Muscle of leg (tissue), 3 donors: ENCODE measurements at regions not wholly inside any gene's neighbourhood (a gene's known extent, or its start where the extent isn't known, plus 50 kb on each side); places are given as distances from the start of the nearest gene placed in this dataset.

Experiments
- DNase-seq: peaks from one replicate; pipeline ENCODE4 v3.0.0; 2013
- H3K27ac ChIP-seq: one replicate; pipeline ENCODE4 v1.5.1; 2013; ENCODE audit warnings: mild to moderate bottlenecking, low read length, control low read depth
- H3K27me3 ChIP-seq: one replicate; pipeline ENCODE4 v1.6.1; 2013; ENCODE audit warnings: low read length; ENCODE audit not compliant: control insufficient read depth, insufficient read depth
- H3K36me3 ChIP-seq: one replicate; pipeline ENCODE4 v1.6.1; 2013; ENCODE audit warnings: low read length; ENCODE audit not compliant: control insufficient read depth, insufficient read depth
- H3K4me1 ChIP-seq: one replicate; pipeline ENCODE4 v1.6.1; 2013; ENCODE audit warnings: low read length; ENCODE audit not compliant: control insufficient read depth, insufficient read depth
- H3K4me3 ChIP-seq: one replicate; pipeline ENCODE4 v1.5.1; 2013; ENCODE audit warnings: low read length, control low read depth
- H3K9me3 ChIP-seq: replicated peaks from 2 replicates; pipeline ENCODE4 v1.6.1; 2013; ENCODE audit warnings: low read depth, low read length; ENCODE audit not compliant: control insufficient read depth
- WGBS: methylation state at CpG from one replicate; pipeline ENCODE4 v1.1.5; 2013; ENCODE audit warnings: missing lambda C conversion rate; ENCODE audit not compliant: insufficient coverage; 5-methylcytosine and 5-hydroxymethylcytosine counted together

DNA sequence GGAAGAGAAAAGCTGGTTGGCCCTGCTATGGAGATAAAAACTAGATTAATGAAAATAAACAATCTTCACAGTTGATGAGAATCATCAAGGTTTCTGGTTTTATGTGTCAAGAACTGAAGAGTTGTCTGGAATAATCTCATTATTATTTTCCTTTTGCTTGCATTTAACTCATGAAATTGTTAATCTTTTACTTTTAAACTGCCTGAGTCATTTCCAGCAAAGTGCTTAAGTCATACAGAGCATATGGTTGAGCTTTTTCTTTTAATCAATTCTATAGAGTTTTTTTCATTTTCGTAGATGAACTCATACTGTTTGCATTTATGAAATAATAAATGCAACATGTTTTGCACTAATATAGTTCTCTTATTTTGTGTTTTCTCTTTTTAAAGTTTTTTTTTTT is 747.9 kb downstream of the NXPH1 start:
- Histone ChIP-seq H3K9me3 (no peaks in the 10 kb centered on the region), H3K36me3 (no peaks in the 10 kb centered on the region), H3K4me1 (no peaks in the 10 kb centered on the region), H3K4me3 (no peak overlapping the region), H3K27ac (no peak overlapping the region), H3K27me3 (no peaks in the 10 kb centered on the region)
- no peak for DNase-seq
- WGBS = no CpG with 5 or more reads among the region's 1 CpG

DNA sequence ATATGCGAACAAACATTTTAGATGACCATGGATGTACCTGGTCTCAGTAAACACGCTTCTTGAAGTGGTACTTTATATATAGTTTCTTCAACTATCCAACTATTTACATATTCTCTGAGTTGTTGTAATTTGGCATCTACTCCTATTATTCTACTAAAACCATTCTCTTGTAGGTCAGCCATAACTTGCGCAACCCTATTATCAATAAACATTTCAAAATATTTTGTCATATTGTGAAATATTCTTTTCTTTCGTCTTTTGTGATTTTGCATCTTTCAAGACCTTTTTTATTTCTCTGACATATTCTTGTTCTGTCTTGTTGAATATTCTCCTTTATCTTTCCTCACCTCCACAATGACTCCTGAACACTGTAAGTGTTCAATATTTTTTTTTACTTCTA is 753.3 kb downstream of the NXPH1 start:
- no peak overlapping the region for H3K27ac ChIP-seq
- no peaks in the 10 kb centered on the region for H3K36me3 ChIP-seq
- no peak for DNase-seq
- no peaks in the 10 kb centered on the region for H3K9me3 ChIP-seq
- no peaks in the 10 kb centered on the region for H3K27me3 ChIP-seq
- no peak overlapping the region for H3K4me3 ChIP-seq
- H3K4me1 ChIP-seq = no peaks in the 10 kb centered on the region
- WGBS = no CpG with 5 or more reads among the region's 4 CpGs

DNA sequence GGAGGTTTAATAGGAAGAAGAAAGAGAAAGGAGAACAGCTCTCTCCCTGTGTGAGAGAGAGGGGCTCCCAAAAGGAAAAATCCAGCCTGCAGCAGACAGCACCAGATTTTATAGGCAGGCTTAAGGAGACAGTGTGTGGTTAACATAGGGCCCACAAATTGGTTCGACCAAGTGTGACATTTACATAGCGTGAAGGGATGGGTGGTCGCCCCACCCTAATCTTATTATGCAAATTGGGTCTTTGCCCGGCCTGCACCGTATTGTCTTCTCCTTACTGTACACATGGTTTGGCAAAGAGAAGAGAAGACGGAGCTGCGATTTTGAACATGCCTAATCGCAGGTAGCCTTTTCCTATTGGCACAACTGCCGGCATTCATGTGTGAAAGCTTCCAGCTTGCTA is 756.3 kb downstream of the NXPH1 start:
- H3K27me3 ChIP-seq = no peaks in the 10 kb centered on the region
- H3K27ac ChIP-seq = no peak overlapping the region
- no peak overlapping the region for H3K4me3 ChIP-seq
- H3K36me3 ChIP-seq = no peaks in the 10 kb centered on the region
- H3K4me1 ChIP-seq = no peaks in the 10 kb centered on the region
- H3K9me3 ChIP-seq = no peaks in the 10 kb centered on the region
- WGBS = 73% methylated on average over 5 of the region's 9 CpGs
- DNase-seq = no peak

DNA sequence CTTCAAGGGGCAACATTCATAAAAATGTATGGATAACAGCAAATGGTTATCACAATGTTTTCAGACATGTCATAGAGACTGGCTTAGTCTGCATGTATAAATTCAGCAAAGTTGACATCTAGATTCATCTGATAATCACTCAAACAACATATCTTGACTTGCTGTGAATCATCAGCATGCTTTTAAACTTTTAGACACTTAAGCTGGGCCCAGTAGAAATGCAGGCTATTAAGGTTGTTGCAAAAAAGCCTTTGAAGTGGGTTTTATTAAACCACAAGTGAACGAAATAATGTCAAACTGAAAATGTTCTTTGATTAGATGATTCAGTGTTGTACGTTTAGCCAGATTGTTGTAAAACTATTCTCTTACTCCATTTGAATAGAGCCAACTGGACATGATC is 759.6 kb downstream of the NXPH1 start:
- Histone ChIP-seq H3K27ac (no peak overlapping the region), H3K27me3 (no peaks in the 10 kb centered on the region), H3K36me3 (no peaks in the 10 kb centered on the region), H3K4me1 (no peaks in the 10 kb centered on the region), H3K4me3 (no peak overlapping the region), H3K9me3 (no peaks in the 10 kb centered on the region)
- no CpG with 5 or more reads among the region's 2 CpGs for WGBS
- DNase-seq = no peak

DNA sequence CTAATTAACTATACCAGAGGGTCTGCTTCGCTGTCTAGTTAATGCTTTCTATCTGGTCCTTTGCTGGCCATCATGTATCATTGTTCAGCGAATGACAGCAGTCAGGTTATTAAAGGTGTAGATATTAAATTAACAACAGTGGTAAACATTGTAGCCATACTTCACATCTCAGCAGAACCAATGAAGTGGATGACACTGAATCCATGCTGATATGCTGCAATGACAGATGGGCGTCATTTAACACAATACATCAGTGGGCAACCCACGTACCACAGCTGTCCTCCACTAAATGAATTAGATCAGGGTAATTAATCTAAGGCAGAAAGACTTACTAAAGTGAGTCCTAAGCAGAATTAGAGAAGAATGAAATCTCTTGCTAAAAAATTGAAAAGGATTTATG is 767.2 kb downstream of the NXPH1 start:
- H3K4me3 ChIP-seq = no peak overlapping the region
- no peaks in the 10 kb centered on the region for H3K36me3 ChIP-seq
- H3K27me3 ChIP-seq = no peaks in the 10 kb centered on the region
- no peaks in the 10 kb centered on the region for H3K4me1 ChIP-seq
- no peak overlapping the region for H3K27ac ChIP-seq
- DNase-seq = no peak
- WGBS = no CpG with 5 or more reads among the region's 4 CpGs
- H3K9me3 ChIP-seq = no peaks in the 10 kb centered on the region

DNA sequence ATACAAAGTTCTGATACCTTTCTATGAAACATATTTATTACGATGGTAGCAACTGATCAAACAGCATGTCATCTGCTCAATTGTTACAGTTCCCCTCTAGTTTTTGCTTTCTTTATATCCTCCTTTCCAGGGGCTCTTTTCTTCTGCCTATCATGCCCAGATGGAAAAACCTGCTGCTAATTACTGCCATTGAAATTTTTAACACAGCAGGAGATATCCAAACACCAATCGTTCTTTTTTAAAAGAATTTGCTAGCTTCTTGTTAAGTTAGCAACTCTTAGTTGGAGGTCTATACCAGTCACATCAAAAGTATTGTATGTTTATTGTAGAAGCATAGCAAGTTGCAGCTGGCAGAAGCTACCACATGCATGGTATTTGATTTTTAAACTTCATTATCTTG is 768.5 kb downstream of the NXPH1 start:
- no peaks in the 10 kb centered on the region for H3K27me3 ChIP-seq
- H3K27ac ChIP-seq = no peak overlapping the region
- no peak for DNase-seq
- H3K36me3 ChIP-seq = no peaks in the 10 kb centered on the region
- no peaks in the 10 kb centered on the region for H3K4me1 ChIP-seq
- no CpG with 5 or more reads among the region's 2 CpGs for WGBS
- no peaks in the 10 kb centered on the region for H3K9me3 ChIP-seq
- H3K4me3 ChIP-seq = no peak overlapping the region

DNA sequence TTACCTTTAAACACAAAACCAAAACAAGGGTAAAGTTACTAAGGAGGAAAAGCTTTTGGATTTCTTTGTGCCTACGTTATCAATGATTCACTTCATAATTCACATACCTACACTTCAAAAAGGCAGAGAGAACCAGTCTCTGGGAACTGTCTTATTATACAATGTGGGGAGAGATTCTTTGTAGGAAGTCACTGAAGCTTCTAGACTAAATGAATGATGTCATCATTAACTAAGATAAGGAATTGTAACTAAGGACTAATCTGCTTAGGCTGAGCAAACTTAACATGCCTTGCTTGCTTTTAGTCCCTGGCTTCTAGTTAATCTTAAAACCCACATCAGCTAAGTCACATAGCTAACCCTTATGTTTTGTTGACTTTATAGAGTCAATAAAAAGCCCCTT is 771.2 kb downstream of the NXPH1 start:
- Histone ChIP-seq H3K36me3 (no peaks in the 10 kb centered on the region), H3K4me3 (no peak overlapping the region), H3K4me1 (no peaks in the 10 kb centered on the region), H3K27ac (no peak overlapping the region), H3K27me3 (no peaks in the 10 kb centered on the region), H3K9me3 (no peaks in the 10 kb centered on the region)
- no peak for DNase-seq
- WGBS = no CpG with 5 or more reads among the region's 1 CpG

DNA sequence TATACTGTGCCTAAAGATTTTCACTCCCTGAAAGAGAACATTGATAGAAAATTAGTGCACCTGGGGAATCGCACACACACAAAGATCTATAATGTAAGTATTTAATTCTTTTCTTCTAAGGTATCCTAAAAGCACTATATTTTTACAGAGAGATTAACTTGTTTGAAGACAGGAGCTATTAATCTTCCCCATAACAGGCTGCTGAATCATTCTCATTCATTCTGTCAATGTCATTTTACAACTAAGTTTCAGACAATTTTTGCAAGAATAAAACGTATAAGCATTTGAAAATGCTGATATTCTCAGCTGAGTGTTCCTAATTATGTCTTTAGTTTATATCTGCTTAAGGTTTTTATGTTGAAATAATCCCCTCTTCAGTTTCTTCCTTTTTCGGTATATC is 776.7 kb downstream of the NXPH1 start:
- no CpG with 5 or more reads among the region's 3 CpGs for WGBS
- no peaks in the 10 kb centered on the region for H3K4me1 ChIP-seq

DNA sequence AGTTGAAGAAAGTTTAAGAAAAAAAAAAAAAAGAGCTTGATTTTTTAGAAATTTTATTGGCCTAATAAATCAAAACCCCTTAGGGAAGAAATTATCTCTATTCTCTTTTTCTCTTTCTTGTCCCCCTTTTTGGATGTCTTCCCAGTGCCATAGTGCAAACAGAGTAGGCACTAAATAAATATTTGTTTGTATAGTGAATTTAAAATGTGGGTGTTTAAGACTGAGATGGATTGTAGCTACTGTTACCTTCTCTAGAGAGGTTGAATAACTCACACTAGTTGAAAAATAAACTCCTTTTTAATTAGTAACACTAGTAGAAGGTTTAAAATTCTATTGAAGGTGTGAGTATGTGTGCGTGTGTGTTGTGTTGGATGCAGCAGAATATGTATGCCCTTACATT is 783.8 kb downstream of the NXPH1 start:
- H3K36me3 ChIP-seq = no peaks in the 10 kb centered on the region
- no peaks in the 10 kb centered on the region for H3K4me1 ChIP-seq
- no peak overlapping the region for H3K27ac ChIP-seq
- H3K27me3 ChIP-seq = no peaks in the 10 kb centered on the region
- WGBS = no CpG with 5 or more reads among the region's 1 CpG
- no peak for DNase-seq
- no peaks in the 10 kb centered on the region for H3K9me3 ChIP-seq
- H3K4me3 ChIP-seq = no peak overlapping the region

More for the DNA sequence above, 776.7 kb downstream of the NXPH1 start:
- no peaks in the 10 kb centered on the region for H3K36me3 ChIP-seq
- no peak for DNase-seq
- no peaks in the 10 kb centered on the region for H3K27me3 ChIP-seq
- H3K4me3 ChIP-seq = no peak overlapping the region
- no peak overlapping the region for H3K27ac ChIP-seq
- no peaks in the 10 kb centered on the region for H3K9me3 ChIP-seq

DNA sequence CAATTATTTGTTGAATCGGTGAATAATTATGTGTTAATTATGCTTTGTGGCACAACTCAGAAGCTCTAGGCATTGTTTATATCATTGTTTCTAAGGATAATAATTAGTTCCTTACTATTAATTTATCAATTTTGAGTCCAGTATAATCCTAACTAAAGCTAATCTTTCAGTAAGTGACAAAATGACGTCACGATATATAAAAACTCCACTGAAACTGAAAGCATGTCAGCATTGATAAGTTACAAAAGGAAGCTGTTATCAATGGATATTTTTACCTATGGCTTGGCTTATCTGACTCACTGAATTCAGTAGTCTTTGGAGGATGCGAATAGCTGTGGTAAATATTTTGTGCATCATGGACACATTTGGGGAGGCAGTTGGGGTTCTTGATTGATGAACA is 793.1 kb downstream of the NXPH1 start:
- no peaks in the 10 kb centered on the region for H3K9me3 ChIP-seq
- no peak overlapping the region for H3K4me3 ChIP-seq
- DNase-seq = no peak
- no peaks in the 10 kb centered on the region for H3K27me3 ChIP-seq
- WGBS = no CpG with 5 or more reads among the region's 4 CpGs
- H3K27ac ChIP-seq = no peak overlapping the region
- no peaks in the 10 kb centered on the region for H3K36me3 ChIP-seq
- H3K4me1 ChIP-seq = no peaks in the 10 kb centered on the region

DNA sequence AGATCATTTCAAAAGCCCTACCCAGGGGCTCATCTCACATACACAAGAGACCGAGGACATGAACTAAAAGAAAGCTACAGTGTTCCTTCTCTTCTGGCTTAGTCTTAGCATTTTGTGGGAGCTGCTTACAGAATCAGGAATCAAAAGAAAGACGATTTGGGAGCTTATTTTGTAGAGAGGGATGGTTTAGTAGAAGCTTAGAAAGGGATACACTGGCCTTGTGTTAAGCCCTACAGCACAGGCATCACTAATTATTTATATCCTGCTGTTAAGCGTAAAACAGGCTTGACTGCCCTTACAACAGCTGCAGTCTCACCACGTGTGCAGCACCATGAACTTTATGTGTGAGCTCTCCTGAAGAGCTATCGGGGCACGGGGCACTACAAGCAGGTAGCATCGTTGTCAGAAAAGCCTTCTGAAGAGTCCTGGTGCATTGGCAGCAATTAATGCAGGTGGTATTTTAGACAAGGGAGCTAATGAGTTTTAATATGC is 798.3 kb downstream of the NXPH1 start:
- DNase-seq = peak; percentile 4
- H3K4me1 ChIP-seq = no peaks in the 10 kb centered on the region
- no peak overlapping the region for H3K4me3 ChIP-seq
- H3K27me3 ChIP-seq = no peaks in the 10 kb centered on the region
- H3K27ac ChIP-seq = no peak overlapping the region
- H3K36me3 ChIP-seq = no peaks in the 10 kb centered on the region
- WGBS = 11% methylated on average over 5 of the region's 7 CpGs
- no peaks in the 10 kb centered on the region for H3K9me3 ChIP-seq
